ENCODE measurements at regions not wholly inside any gene's neighbourhood (a gene's known extent, or its start where the extent isn't known, plus 50 kb on each side); places are given as distances from the start of the nearest gene placed in this dataset.

DNA sequence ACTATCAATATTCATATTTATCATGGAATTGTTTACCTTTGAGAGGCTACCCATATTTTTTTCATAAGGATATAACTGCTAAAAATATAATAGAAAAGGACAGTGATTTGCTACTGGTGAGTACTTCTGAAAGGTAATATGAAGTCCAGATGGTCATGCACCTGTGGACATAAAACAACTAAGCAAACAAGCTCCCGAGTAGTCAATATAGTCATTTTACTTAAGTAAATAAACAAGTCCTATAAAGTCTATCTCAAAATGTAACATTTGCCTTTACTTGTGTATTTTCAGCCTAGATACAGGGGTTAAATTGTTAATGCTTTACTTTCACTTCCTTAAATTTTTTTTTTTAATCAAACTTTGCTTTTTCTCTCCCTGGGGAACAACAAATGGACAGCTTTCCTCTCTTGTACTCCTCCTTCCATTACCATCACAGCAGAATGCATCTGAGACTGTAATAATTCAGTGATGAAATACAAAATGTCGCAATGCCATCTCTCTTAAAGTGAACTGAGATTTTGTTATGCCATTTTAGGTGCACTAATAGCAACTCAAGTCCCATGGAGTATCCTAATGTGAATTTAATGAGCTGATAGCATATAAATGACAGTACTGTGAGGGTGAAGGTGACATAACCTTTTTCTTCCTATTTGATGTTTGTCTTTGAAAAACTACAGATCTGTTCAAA lies 1325.4 kb upstream of the ZEB2 start:
- H3K4me3 Mint-ChIP-seq = no peak overlapping the region
- no CpG with 5 or more reads among the region's 2 CpGs for WGBS (ENCODE audit: extremely low coverage, insufficient read length, low lambda C conversion rate)
- TF ChIP-seq CTCF (conservative IDR thresholded peaks at IDR 0.05) = no peak

More for the DNA sequence above, 1325.4 kb upstream of the ZEB2 start:
- H3T11ph ChIP-seq (ENCODE audit: low read length) = no peak overlapping the region
- no peak overlapping the region for H4K91ac ChIP-seq (ENCODE audit: insufficient read length, low read depth, low read length)
- H3K14ac ChIP-seq (ENCODE audit: insufficient read depth, low read length) = no peak overlapping the region
- no peaks in the 10 kb centered on the region for H3K79me2 ChIP-seq (ENCODE audit: insufficient read depth, low read length)
- no peak overlapping the region for H2AK5ac ChIP-seq (ENCODE audit: insufficient read length, low read length)
- no peaks in the 10 kb centered on the region for H3K9me3 ChIP-seq (ENCODE audit: control insufficient read depth, low read depth, low read length)
- no peak overlapping the region for H3K27ac Mint-ChIP-seq
- no peak overlapping the region for H4K8ac ChIP-seq (replicated peaks; ENCODE audit: insufficient read length, low read depth, low read length)
- H3K4ac ChIP-seq (ENCODE audit: low read depth, low read length) = no peak overlapping the region
- no peak overlapping the region for H2BK12ac ChIP-seq (ENCODE audit: insufficient read length, low read depth, low read length)
- H3K36me3 Mint-ChIP-seq (ENCODE audit: insufficient read depth in 1 of 3, low read depth in 3 of 3) = no peaks in the 10 kb centered on the region
- DNase-seq = no peak
- H3K79me1 ChIP-seq (ENCODE audit: insufficient read depth, low read depth, low read length, poor library complexity, severe bottlenecking) = no peaks in the 10 kb centered on the region
- no peaks in the 10 kb centered on the region for H3K23me2 ChIP-seq (ENCODE audit: insufficient read length, low read depth, low read length, poor library complexity, severe bottlenecking)
- no peak overlapping the region for H2BK120ac ChIP-seq (ENCODE audit: low read depth, low read length, poor library complexity, severe bottlenecking)
- H2AFZ ChIP-seq (ENCODE audit: low read length) = no peak overlapping the region
- H3K23ac ChIP-seq (ENCODE audit: insufficient read length, low read depth, low read length) = no peak overlapping the region
- H3K27ac ChIP-seq (ENCODE audit: insufficient read length, low read depth, low read length) = no peak overlapping the region
- H3K4me1 ChIP-seq (ENCODE audit: insufficient read depth, low read length) = no peaks in the 10 kb centered on the region
- H3K18ac ChIP-seq (ENCODE audit: insufficient read length, low read depth, low read length) = no peak overlapping the region
- no peaks in the 10 kb centered on the region for H3K27me3 ChIP-seq (ENCODE audit: insufficient read depth, low read length)
- no peak overlapping the region for H3K9ac ChIP-seq (ENCODE audit: extremely low read depth, insufficient read length, low read length)
- H2BK5ac ChIP-seq (ENCODE audit: insufficient read length, low read length) = no peak overlapping the region
- H4K5ac ChIP-seq (ENCODE audit: insufficient read length, low read depth, low read length) = no peak overlapping the region
- H3K4me2 ChIP-seq (ENCODE audit: insufficient read depth, insufficient read length, low read length) = no peak overlapping the region
- no peaks in the 10 kb centered on the region for H3K9me3 Mint-ChIP-seq
- H4K20me1 ChIP-seq (ENCODE audit: control insufficient read depth, insufficient read depth, insufficient read length) = no peaks in the 10 kb centered on the region
- no peak overlapping the region for H2BK20ac ChIP-seq (ENCODE audit: low read depth, low read length, poor library complexity, severe bottlenecking)
- no peaks in the 10 kb centered on the region for H3K4me1 Mint-ChIP-seq
- no peaks in the 10 kb centered on the region for H3K27me3 Mint-ChIP-seq (ENCODE audit: low read depth)
- no peak overlapping the region for H3K56ac ChIP-seq (ENCODE audit: insufficient read length, low read depth, low read length)
- H2BK15ac ChIP-seq (ENCODE audit: low read depth, low read length) = no peak overlapping the region
